Activated CD4-positive, alpha-beta T cell treated with anti-CD3 and anti-CD28 coated beads for 24 hours (primary cell): ENCODE measurements at regions not wholly inside any gene's neighbourhood (a gene's known extent, or its start where the extent isn't known, plus 50 kb on each side); places are given as distances from the start of the nearest gene placed in this dataset.

Experiments
- DNase-seq, 2 donors: peaks; one replicate each; pipeline ENCODE4 v3.0.0-alpha.2; 2020; ENCODE audit warnings: low read depth in 2 of 2

DNA sequence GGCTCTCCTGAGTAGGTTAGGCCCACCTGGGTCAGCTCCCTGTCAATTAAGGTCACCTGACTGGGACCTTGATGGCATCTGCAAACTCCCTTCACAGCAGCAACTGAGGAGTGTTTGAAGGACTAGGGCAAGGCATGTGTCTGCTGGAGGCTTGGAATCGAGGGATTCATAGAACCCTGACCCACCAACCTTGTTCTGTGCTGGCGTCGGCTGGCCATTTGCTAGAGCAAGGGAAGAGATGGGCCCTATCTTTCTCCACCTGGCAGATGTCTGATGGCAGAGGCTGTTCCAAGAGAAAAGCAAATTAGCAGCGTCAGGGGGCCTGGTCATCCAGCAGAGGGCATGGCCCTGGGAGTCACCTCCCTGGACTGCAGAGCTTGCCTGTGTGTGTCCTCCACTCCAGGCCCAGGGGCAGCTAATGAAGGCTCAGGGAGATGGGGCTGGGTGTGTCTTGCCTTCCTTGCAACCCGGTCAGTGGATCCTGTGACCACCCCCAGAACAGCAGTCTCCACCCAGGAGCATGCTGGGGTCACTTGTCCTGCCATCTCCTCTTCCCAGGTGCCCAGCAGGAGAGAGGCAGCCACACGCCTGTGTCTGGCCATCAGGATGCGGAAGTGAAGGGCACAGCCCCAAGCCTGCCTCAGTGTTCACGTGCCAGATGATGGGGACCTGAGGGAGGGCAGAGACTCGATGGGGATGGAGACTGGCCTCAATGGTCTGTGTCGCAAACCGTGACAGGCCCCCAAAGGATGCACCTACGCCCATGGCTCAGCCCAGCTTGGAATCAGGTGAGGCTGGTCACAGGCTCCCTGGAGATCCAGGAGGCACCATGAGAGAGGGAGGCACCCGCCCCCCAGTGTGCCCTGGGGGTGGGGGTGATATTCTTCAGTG, 53.9 kb downstream of the BARX1 start:
- no peak for DNase-seq

DNA sequence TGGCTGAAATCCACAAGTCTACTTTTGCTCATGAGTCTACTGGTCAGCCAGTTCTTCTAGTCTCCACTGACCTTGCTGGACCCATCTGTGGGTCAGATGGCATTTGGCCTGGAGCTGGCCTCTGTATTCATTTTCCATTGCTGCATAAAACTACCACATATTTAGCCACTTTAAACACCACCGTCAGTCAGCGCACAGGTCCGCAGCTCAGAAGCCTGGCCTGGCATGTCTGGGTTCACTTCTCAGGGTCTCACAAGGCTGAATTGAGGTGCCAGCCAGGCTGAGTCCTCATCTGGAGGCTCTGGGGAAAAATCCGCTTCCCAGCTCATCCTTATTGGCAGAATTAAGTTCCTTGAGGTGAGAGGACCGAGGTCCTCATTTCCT, 54.7 kb downstream of the BARX1 start:
- DNase-seq, result no peak

DNA sequence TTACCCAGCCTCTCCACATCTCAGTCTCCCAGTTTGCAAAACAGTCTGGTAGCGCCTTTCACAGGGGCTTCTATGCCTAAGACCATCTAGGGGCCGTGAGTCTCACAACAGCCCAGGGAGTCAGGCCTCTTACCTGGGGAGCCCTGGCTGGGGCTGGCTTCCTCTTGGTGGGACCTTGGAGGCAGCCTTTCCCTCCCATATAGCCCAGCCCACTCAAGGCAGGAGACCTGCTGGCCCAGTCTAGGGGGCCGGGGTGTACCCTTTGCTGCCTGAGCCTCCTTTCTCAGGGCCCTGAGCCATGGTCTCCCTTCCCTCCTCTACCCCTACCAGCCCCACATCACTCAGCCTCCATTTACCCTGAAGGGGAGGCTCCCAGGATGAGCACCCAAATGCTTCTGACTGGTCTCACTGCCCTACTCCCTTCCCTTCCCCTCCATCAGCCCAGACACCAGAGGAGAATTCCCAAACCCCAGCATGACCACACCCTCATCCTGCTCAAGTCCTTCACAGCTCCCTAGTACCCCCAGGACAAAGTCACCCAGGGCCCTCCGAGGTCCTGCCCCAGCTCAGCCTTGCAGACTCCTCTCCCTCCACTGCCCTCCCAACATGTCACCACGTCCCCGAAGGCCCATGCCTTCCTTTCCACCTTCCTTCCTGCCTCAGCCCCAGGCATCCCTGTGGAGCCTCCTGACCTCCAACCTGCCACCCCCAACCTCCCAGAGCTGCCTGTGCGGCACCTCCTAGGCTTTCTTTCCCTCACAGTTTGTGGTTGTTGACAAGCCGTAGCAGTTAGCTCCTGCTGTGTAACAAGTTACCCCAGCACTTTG, 55.3 kb downstream of the BARX1 start:
- DNase-seq, result no peak

DNA sequence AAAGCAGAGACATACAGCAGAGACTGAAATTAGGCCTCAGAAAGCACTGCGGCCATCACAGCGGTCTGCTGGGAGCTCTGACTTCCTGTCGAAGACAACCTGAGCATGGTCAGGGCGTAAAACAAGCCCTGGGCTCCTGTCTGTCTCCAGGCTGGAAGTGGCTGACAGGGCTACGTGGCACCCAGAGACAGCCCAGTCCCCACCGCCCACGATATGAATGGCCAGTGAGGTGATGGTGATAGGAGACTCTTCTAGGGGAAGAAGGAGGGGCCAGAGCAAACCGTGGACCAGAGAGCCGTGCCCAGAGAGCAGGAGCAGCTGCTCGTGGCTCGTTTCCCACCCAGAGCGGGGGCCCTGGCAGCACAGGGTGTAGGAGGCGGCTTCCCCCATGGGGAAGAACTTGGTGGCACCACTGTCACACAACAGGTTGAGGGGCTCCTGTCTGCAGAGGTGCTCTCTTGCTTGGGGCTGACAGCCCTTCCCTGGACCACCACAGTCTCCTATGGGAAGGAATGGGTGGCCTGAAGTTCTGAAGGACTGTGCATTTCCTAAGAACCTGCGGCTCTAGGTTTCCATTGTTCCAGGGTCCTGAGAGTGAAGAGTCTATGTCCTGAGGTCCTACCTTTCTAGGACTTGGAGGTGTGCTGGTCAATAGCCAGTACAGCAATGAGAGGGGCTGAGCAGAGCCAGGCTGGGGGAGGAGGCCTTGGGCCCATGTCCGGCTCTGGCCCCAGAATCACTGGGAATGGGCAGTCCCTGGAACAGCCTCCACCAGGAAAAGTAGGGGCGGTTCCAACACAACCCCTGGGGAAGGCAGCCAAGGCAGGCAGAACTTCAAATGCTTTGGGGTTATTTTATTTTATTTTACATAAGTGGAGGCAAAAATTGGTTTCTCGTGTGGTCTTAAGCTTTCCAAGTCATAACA, 56.4 kb downstream of the BARX1 start:
- no peak for DNase-seq

DNA sequence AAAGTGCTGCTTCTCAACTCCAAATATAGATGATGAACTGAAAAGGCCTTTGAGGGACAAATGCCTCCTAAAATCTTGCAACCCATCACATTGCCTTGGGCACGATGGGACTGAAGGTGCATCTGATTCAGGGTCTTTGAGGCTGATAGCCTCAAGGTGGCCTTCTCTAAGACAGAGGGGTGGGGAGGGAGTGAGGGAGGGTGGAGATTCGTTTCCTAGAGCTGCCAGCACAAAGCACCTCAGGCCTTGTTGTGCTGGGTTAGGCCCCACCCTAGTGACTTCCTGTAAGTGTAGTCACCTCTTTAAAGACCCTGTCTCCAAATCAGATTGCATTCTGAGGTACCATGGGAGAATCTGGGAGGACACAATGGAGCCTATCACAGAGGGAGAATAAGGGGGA, 57.1 kb downstream of the BARX1 start:
- DNase-seq, result no peak

DNA sequence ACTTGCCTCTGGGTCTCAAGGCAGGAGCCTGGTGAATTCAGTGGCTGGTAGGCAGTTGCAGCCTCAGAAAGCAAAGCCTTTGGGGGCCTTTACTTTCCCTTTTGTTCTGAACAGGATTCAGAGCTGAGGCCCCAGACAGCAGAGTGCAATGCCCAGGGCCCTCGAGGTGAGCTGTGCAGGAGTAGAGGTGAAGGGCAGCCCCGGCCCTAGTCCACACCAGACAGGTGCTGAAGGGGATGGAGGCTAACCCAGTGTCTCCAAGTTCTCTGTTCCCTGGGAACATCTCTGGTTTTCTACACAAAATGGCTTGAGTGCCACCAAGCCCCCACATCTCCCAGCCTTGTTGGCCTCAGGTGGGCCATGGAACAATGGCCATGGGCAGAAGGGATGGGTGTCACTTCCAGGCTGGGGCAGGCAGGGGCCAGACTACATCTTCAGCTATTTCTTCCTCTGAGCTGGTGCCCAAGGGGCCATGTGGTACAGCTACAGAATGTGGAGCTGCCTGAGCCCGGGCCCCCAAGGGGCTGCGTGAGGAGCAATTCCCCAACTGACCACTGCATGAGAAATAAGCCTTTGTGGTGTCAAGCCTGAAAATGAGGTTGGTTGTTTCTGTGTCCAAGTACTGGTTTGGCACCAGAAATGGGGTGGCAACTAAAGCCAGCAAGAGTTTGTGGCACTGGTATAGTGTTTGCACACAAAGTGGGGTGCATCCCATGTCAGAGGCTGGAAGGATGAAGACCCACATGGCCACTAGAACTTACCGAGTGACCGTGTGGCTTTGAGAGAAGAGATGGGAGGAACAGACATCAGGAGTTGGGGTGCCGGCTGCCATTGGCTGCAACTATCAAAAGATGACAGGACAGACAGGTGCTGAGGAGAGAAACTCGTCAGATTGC, 57.8 kb downstream of the BARX1 start:
- no peak for DNase-seq

DNA sequence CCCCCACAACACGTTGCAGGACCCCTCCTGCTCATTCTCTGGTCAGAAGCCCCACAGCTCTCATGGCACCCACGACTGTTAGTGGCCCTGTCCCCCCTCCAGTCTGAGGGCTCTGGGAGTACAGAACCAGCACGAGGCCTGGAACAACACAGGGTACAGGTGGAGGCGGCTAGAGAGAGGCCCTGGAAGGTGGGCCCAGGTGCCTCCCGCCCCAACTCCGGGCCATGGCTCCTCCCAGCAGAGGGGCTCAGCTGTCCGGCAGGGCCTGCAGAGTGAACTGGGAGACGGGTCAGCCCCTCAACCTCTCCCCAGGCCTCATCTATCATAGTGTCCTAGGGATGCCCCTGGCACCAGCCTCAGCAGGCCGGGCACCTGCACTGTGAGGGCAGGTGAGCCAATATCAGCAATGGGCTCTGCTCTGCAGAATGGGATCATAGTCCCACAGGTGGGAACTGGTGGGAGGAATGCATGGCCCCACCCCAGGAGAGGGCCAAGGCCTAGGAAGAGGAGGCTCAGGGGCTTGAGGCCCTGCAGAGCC, 58.6 kb downstream of the BARX1 start:
- DNase-seq, result no peak

DNA sequence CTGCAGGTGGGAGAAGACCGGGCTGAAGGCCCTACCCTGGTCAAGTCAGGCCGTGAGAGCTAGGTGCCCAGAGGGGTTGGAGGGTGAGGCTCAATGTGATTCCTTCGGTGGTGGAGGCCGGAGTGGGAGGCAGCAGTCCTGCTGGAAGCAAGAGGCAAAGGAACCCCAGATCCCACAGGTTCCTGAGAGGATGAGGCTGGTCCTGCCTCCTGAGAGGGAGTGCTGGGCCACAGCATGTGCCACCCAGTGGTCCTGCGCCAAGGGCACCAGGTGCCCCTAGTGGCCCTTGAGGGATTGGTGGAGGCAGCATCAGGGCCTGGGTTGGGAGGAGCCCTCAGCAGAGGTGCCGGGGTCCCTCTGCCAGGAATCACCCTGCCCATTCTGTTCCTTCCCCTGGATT, 59.1 kb downstream of the BARX1 start:
- DNase-seq, result no peak

DNA sequence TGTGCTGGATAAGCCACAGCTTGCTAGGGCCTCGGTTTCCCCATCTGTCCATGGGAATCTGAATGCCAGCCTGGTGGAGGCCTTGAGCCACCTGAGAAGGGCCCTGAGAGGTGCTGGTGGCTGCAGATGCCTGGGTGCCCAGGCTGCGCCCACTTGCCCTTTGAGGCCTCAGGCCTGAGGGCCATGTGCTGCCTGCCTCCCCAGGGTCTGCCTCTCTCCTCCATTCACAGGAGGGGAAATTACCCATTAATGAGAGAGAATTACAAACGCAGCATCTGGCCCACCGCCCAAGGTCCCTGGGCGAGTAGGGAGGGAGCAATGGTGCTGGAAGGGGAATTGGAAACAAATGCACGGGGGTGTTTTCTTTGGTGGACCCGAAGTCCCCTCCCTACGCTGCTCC, 59.6 kb downstream of the BARX1 start:
- DNase-seq, result no peak

DNA sequence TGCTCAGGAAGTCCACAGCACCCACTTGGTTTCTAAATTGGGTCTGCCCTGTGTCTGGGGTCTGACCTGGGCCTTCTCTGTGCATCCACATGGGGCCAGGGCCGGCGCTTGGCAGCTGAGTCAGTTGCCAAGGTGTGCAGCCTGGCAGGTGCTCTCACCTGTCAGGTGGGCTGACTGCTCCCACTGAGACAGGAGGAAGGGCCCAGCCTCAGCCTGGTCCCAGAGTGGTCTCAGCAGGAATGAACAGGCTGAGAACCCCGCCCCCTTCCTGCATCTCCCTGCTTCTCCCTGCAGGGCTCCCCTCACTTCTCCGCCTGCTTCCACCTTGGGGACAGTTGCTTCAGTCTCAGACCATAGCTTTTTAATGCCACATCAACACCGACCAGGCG, 60.5 kb downstream of the BARX1 start:
- DNase-seq, result no peak

DNA sequence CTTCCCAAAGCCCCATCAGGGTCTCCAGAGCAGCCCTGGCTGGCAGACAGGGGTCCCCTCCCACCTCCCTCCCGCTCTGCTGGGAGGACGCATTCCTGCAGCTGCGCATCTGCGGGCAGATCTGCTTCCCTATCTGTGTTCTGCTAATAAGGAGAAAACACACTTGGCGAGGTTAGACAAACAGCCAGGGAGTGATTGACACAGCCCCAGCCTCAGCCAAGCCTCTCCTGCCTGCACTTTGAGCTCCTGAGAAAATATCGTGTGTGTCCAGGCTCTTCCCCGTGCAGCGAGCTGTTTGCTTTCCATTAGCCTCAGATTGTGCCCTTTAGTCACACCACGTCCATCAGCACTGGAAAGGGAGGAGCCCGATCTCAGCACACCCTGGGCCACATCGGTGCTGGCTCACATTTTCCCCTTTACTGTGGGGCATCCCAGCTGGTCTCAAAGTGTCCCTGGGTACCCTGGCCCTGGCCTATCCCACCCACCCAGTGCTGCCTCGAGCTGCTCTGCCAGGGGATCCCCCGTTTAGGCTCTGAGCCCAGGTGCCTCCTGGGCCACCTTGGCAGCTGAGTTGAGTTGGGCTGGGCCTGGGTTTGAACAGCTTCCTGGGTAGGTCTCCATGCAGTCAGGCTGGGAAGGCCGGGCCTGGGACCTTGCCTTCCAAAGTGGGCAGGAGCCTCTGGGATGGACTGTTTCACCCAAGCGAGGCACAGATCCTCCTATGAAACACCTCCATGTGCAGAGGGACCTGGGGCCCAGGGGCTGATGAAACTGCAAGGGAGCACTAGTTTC, 61.1 kb downstream of the BARX1 start:
- DNase-seq, result no peak

DNA sequence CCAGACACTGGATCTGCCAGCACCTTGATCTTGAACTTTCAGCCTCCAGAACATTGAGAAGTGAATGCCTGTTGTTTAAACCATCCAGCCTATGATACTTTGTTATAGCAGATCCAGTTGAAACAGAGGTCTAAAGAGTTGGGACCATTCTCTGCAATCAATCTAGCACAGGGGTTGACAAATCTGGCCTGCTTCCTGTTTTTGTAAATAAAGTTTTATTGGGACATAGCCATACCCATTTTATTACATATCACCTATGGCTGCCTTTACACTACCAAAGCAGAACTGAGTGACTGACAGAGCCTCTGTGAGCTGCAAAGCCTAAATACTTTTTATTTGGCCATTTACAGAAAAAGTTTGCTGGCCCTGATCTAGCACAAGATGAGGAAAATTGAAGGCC, 62.0 kb downstream of the BARX1 start:
- DNase-seq, result no peak

DNA sequence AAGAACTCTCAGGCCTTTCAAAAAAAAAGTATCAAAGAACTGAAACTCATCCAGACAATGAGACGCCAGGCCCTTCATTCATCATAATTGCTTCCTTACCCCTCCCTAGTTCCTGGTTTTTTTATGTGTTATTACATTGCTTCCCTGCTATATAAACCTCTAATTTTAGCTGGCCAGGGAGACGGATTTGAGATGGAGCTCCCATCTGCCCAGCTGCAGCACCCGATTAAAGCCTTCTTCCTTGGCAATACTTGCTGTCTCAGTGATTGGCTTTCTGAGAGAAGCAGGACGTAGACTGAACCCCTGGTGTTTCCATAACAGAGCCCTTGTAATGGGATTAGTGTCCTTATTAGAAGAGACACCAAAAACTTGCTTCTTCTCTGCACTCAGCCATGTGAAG, 62.4 kb downstream of the BARX1 start:
- no peak for DNase-seq

DNA sequence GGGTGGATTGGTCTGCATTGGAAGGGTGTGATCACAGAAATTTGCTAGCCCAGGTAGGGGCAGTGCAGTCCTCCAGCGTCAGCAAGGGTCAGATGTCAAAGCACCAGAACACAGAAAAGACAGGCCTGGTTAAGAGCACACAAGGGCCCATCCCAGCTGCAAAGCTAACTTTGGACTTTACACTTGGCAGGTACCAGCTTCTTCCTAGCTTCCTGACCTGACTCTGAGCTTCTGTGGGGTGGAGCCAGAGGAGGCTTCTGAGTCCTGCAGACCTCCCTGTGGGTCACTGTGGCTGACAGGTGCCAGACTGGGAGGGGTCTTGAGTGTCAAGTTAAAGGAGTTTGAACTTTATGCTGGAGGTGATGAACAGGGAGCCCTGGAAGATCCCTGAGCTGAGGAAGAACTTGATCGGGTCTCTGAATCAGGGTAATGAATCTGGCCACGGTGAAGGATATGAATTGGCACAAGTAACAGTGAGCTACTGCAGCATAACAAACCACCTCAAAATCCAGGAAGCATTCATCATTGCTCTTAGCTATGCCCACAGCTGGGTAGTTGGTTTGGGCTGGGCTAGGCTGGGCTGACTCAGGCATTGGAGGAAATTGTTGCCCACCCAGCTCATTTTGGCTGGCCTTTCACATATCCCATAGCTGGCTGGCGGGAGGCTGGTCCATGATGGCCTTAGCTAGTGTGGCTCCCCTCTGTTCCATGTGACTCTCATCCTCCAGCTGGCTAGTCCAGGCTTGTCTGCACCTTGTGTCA, 63.4 kb downstream of the BARX1 start:
- DNase-seq, result no peak

DNA sequence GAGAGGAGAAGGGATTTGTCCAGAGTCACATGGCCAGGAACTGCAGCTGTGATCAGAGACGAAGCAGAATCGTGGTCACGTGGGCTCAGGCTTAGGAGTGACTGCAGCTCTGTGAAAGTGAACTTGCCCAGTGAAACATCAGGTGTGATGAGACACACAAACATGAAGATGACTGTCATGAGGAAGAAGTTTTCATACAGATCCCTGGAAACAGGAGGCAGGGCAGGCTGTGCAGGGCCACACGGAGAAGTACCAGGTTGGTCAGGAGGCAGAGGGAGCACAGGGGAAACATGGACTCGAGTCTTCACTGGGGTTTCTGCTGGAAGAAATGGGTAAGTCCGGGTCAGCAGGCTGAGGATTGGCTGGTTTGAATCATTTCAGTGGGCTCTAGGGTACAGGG, 64.1 kb downstream of the BARX1 start:
- DNase-seq, result no peak

DNA sequence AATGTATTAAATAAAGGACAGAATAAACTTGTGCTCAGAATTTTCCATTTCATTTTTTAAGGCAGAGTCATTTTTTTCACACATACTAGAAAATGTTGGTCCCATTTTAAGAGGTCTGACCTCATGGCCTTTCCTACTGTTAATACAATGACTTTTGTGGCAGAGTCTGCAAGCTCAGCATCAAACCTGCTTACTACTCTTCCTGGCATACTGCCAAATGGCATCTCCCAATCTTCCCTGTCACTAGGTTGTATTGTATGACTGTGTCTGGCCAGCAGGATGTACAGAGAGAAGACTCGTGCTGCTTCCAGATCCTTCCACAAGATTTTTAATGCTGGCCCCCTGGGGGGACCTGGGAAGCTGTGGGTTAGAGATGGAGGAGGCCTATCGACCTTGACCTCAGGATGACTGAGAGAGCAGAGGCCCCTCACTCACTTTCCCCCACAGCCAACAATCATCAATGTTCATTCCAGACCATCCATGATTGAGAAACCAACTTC, 64.7 kb downstream of the BARX1 start:
- no peak for DNase-seq

DNA sequence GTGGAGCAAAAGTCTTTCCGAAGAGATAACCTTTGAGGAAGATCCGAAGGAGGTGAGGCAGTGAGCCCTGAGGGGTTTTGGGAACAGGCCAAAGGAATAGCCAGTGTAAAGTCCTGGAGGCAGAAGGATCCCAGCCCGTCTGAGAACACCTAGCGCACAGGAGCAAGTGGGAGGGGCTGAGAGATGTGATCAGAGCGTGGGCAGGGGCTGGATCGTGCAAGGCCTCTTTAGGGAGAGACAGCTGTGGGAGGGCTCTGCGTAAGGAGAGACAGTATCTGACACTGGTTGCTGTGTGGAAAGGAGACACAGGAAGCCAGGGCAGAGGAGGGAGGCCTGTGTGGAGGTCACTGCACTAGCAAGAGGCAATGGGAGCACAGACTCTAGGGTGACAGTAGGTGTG, 68.2 kb downstream of the BARX1 start:
- no peak for DNase-seq

DNA sequence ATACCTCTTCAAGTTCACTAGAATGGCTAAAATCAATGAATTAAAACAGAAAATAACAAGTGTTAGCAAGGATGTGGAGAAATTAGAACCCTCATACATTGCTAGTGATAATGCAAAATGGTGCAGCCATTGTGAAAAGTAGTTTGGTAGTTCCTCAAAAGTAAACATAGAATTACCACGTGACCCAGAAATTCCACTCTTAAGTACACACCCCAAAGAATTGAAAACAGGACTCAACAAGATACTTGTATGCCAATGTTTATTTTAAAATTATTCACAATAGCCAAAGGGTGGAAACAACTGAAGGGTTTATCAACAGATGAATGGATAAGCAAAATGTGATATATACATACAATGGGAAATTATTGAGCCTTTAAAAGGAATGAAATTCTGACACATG, 70.3 kb downstream of the BARX1 start:
- DNase-seq, result no peak
